NB4 (cell line): ENCODE measurements at regions not wholly inside any gene's neighbourhood (a gene's known extent, or its start where the extent isn't known, plus 50 kb on each side); places are given as distances from the start of the nearest gene placed in this dataset.

Experiments
- TF ChIP-seq, protein P1 (sequence below): IDR thresholded peaks from one replicate; pipeline ENCODE4 v1.5.1; 2012; ENCODE audit warnings: low read depth, low read length
- TF ChIP-seq, protein P2 (sequence below): IDR thresholded peaks from 2 replicates; pipeline ENCODE4 v1.6.1; 2011; ENCODE audit warnings: low read depth, low read length

- TF ChIP-seq, protein P1, sequence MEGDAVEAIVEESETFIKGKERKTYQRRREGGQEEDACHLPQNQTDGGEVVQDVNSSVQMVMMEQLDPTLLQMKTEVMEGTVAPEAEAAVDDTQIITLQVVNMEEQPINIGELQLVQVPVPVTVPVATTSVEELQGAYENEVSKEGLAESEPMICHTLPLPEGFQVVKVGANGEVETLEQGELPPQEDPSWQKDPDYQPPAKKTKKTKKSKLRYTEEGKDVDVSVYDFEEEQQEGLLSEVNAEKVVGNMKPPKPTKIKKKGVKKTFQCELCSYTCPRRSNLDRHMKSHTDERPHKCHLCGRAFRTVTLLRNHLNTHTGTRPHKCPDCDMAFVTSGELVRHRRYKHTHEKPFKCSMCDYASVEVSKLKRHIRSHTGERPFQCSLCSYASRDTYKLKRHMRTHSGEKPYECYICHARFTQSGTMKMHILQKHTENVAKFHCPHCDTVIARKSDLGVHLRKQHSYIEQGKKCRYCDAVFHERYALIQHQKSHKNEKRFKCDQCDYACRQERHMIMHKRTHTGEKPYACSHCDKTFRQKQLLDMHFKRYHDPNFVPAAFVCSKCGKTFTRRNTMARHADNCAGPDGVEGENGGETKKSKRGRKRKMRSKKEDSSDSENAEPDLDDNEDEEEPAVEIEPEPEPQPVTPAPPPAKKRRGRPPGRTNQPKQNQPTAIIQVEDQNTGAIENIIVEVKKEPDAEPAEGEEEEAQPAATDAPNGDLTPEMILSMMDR: no peak
- TF ChIP-seq, protein P2, sequence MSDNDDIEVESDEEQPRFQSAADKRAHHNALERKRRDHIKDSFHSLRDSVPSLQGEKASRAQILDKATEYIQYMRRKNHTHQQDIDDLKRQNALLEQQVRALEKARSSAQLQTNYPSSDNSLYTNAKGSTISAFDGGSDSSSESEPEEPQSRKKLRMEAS: no peak
Observed at GRCh38 chr17:63116228-63116627, 150.2 kb downstream of the TANC2 start.
